IMR-90 (cell line): ENCODE measurements at regions not wholly inside any gene's neighbourhood (a gene's known extent, or its start where the extent isn't known, plus 50 kb on each side); places are given as distances from the start of the nearest gene placed in this dataset.

Experiments used
- ATAC-seq: fragments of 200-7000 bp; cut with Tn5 transposase; 2 replicates; pipeline ENCODE4 v1.9.1; 2020; ENCODE audit warnings: low read depth, mild to moderate bottlenecking, moderate library complexity
- BruUV-seq: library from RNA; stranded (reverse); fragments of 400-500 nt; replicated peaks from 2 replicates; lab custom pipeline; 2021; lab: Mats Ljungman, UMichigan
- CTCF ChIA-PET: fragments of 300-600 bp; formaldehyde crosslinking; extraction: SDS; loops from one replicate; lab custom pipeline; 2021; ENCODE audit warnings: antibody characterized with exemption; lab: Yijun Ruan, JAX
- POLR2A ChIA-PET: fragments of 300-600 bp; sonication (Branson Sonifier 250); formaldehyde crosslinking; loops from one replicate; lab custom pipeline; 2022; ENCODE audit warnings: antibody characterized with exemption; ENCODE audit not compliant: unreplicated experiment; lab: Charles Lee
- DNase-seq: peaks from one replicate; pipeline ENCODE4 v3.0.0; 2013
- H2AFZ ChIP-seq: replicated peaks from 2 replicates; pipeline ENCODE3; 2013; ENCODE audit warnings: low read length, mild to moderate bottlenecking; ENCODE audit not compliant: poor library complexity
- H2AK5ac ChIP-seq: 2 replicates; pipeline ENCODE4 v1.6.1; 2013; ENCODE audit warnings: low read depth, low read length, inconsistent platforms
- H2AK9ac ChIP-seq: replicated peaks from 2 replicates; pipeline ENCODE3; 2013; ENCODE audit warnings: mild to moderate bottlenecking, low read depth, low read length, moderate library complexity; ENCODE audit not compliant: poor library complexity
- H2BK120ac ChIP-seq: 2 replicates; pipeline ENCODE4 v1.6.1; 2013; ENCODE audit warnings: low read depth, low read length, inconsistent platforms
- H2BK15ac ChIP-seq: 3 replicates; pipeline ENCODE4 v1.6.1; 2013; ENCODE audit warnings: low read depth, low read length, inconsistent platforms
- H2BK20ac ChIP-seq: 2 replicates; pipeline ENCODE4 v1.6.1; 2013; ENCODE audit warnings: low read depth, mild to moderate bottlenecking, inconsistent platforms, low read length, moderate library complexity
- H2BK5ac ChIP-seq: 2 replicates; pipeline ENCODE4 v1.6.1; 2013; ENCODE audit warnings: mild to moderate bottlenecking, low read depth, low read length, inconsistent platforms; ENCODE audit not compliant: poor library complexity, severe bottlenecking
- H3K14ac ChIP-seq: replicated peaks from 2 replicates; pipeline ENCODE4 v1.6.1; 2013; ENCODE audit warnings: low read depth, low read length, inconsistent platforms
- H3K18ac ChIP-seq: 2 replicates; pipeline ENCODE4 v1.6.1; 2013; ENCODE audit warnings: low read depth, low read length, control low read depth
- H3K23ac ChIP-seq: 2 replicates; pipeline ENCODE4 v1.6.1; 2013; ENCODE audit warnings: low read depth, low read length, inconsistent platforms
- H3K27ac ChIP-seq: 2 replicates; pipeline ENCODE4 v1.5.1; 2013; ENCODE audit warnings: mild to moderate bottlenecking, control low read depth, low read length; ENCODE audit not compliant: insufficient read depth
- H3K27me3 ChIP-seq: 2 replicates; pipeline ENCODE4 v1.6.1; 2013; ENCODE audit warnings: low read length; ENCODE audit not compliant: control insufficient read depth, insufficient read depth
- H3K36me3 ChIP-seq: 2 replicates; pipeline ENCODE4 v1.6.1; 2013; ENCODE audit warnings: low read length, mixed read lengths; ENCODE audit not compliant: control insufficient read depth, insufficient read depth
- H3K4ac ChIP-seq: 2 replicates; pipeline ENCODE4 v1.6.1; 2013; ENCODE audit warnings: low read depth, low read length, inconsistent platforms
- H3K4me1 ChIP-seq: 2 replicates; pipeline ENCODE4 v1.6.1; 2013; ENCODE audit warnings: low read length, mixed read lengths; ENCODE audit not compliant: control insufficient read depth, insufficient read depth
- H3K4me2 ChIP-seq: 2 replicates; pipeline ENCODE4 v1.6.1; 2013; ENCODE audit warnings: low read depth, mild to moderate bottlenecking, control low read depth, low read length, moderate library complexity
- H3K4me3 ChIP-seq: 2 replicates; pipeline ENCODE4 v1.5.1; 2013; ENCODE audit warnings: low read depth, mild to moderate bottlenecking, control low read depth, low read length, moderate library complexity; ENCODE audit not compliant: insufficient read depth
- H3K56ac ChIP-seq: 2 replicates; pipeline ENCODE4 v1.6.1; 2013; ENCODE audit warnings: low read length, inconsistent platforms; ENCODE audit not compliant: insufficient read depth; ENCODE audit errors: extremely low read depth
- H3K79me1 ChIP-seq, 2 experiments: 2 replicates each; pipeline ENCODE4 v1.6.1; 2013; ENCODE audit warnings: low read length in 2 of 2, inconsistent platforms in 1 of 2, low read depth in 1 of 2
- H3K9ac ChIP-seq: 2 replicates; pipeline ENCODE4 v1.6.1; 2013; ENCODE audit warnings: low read depth, low read length, control low read depth
- H3K9me1 ChIP-seq: 2 replicates; pipeline ENCODE4 v1.6.1; 2013; ENCODE audit warnings: low read length, inconsistent platforms; ENCODE audit not compliant: insufficient read depth
- H3K9me3 ChIP-seq: 2 replicates; pipeline ENCODE4 v1.6.1; 2013; ENCODE audit warnings: low read length; ENCODE audit not compliant: control insufficient read depth, insufficient read depth
- H4K20me1 ChIP-seq: 2 replicates; pipeline ENCODE4 v1.6.1; 2013; ENCODE audit warnings: low read length, inconsistent platforms; ENCODE audit not compliant: insufficient read depth
- H4K5ac ChIP-seq: 2 replicates; pipeline ENCODE4 v1.6.1; 2013; ENCODE audit warnings: mild to moderate bottlenecking, low read depth, low read length, control low read depth
- H4K8ac ChIP-seq, 2 experiments: 2 replicates each; pipeline ENCODE4 v1.6.1; 2013; ENCODE audit warnings: low read depth in 2 of 2, low read length in 2 of 2, control low read depth in 1 of 2, inconsistent platforms in 1 of 2
- H4K91ac ChIP-seq: 2 replicates; pipeline ENCODE4 v1.6.1; 2013; ENCODE audit warnings: low read depth, low read length, inconsistent platforms; ENCODE audit not compliant: insufficient read depth
- ELK1 ChIP-seq: fragments of 150-350 bp; IDR thresholded peaks from 2 replicates; pipeline ENCODE4 v1.6.1; 2016; ENCODE audit warnings: low read depth, mild to moderate bottlenecking, low read length, moderate library complexity, borderline replicate concordance
- MAZ ChIP-seq: IDR thresholded peaks from 2 replicates; pipeline ENCODE4 v1.6.1; 2012; ENCODE audit warnings: low read depth, mild to moderate bottlenecking, low read length, improper control_type of control experiment, moderate library complexity, borderline replicate concordance
- WGBS, 2 experiments: methylation state at CpG; one replicate each; pipeline versions ENCODE4 v1.1.5 to v1.1.7; 2013; ENCODE audit warnings: missing lambda C conversion rate in 2 of 2; ENCODE audit not compliant: insufficient read length in 1 of 2; ENCODE audit errors: extremely low coverage in 2 of 2; 5-methylcytosine and 5-hydroxymethylcytosine counted together
- dilution Hi-C: fragments of 300-500 bp; cut with HindIII; formaldehyde crosslinking; loops from one replicate; pipeline ENCODE4 v1.14.3; 2018; ENCODE audit warnings: low sequenced_read_pairs; ENCODE audit not compliant: unreplicated experiment
- in situ Hi-C: fragments of 300-500 bp; cut with MboI; formaldehyde crosslinking; loops from 3 replicates; pipeline ENCODE4 v1.14.3; 2019; ENCODE audit warnings: low sequenced_read_pairs, inconsistent platforms, mixed read lengths
- intact Hi-C: fragments of 100-400 bp; cut with micrococcal nuclease; formaldehyde crosslinking; loops from 2 replicates; pipeline ENCODE4 v1.10.0; 2022

DNA sequence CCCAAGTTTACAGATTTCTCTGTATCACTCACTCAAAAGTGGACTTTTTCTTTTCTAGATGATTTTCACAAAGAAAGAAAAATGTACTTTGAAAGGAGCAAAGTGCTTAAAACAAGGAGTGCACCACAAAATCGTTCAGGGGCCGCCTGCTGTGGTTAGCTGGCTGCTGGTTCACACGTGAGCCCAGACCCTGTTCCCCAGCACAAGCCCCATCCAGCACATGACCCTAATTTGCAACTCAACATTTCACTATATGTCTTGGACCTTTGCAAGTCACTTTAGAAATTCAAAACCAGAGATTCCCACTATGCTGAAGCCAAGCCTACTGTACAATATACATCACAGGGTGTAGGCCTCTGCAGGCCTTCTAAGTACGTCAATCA is 95.5 kb upstream of the NHSL1 start:
- Histone ChIP-seq H3K9me3 (no peaks in the 10 kb centered on the region), H3K27ac (no peak overlapping the region), H3K9me1 (peaks cover 6% of the 10 kb centered on the region), H2BK120ac (peak overlapping the region; percentile 80; the same call in 1 of the 2 replicates), H3K36me3 (no peaks in the 10 kb centered on the region), H2AFZ (no peak overlapping the region), H3K14ac (peak overlapping the region; percentile 4; the same call in 1 of the 2 replicates), H3K4me2 (no peak overlapping the region), H2BK5ac (peak overlapping the region; percentile 0), H4K5ac (peak overlapping the region; percentile 34), H2BK20ac (peak overlapping the region; percentile 53; the same call in 1 of the 2 replicates), H4K8ac (peak overlapping the region; percentile 38 to 60; a peak in 3 of 4 replicates), H2BK15ac (peak overlapping the region; percentile 53; the same call in 1 of the 3 replicates), H3K27me3 (no peaks in the 10 kb centered on the region), H4K20me1 (no peaks in the 10 kb centered on the region), H3K56ac (no peak overlapping the region), H4K91ac (peak overlapping the region; percentile 9; the same call in 1 of the 2 replicates), H3K4ac (peak overlapping the region; percentile 12), H3K4me1 (peaks cover 13% of the 10 kb centered on the region), H2AK9ac (no peak overlapping the region), H3K79me1 (peaks cover 21 to 53% of the 10 kb centered on the region in 2 experiments), H2AK5ac (peak overlapping the region; percentile 3; the same call in 1 of the 2 replicates), H3K23ac (no peak overlapping the region), H3K9ac (no peak overlapping the region), H3K4me3 (no peak overlapping the region), H3K18ac (no peak overlapping the region; the same call in 1 of the 2 replicates)
- DNase-seq (no peak), ATAC-seq (no peak)
- intact Hi-C loops (loop anchor here (10.0 kb wide), 1 partner anchor 770 kb away; no protein-coding TSS in a partner anchor), dilution Hi-C loops (no loop called here), in situ Hi-C loops (loop anchor here (5.0 kb wide), 3 partner anchors 93 to 178 kb away; partner anchors contain the start of gene CCDC28A)
- TF ChIP-seq ELK1 = no peak
- no peak for TF ChIP-seq MAZ
- BruUV-seq = no TSS peak
- 69% methylated on average over 3 of the region's 4 CpGs; no CpG with 5 or more reads in 1 of the 2 experiments for WGBS, 2 experiments
- POLR2A ChIA-PET = no interaction called here
- CTCF ChIA-PET = interaction anchor here (0.6 to 0.9 kb wide), 2 partner anchors 8 to 52 kb away, joined by 3 read pairs; no protein-coding TSS in a partner anchor
